ENCODE measurements at regions not wholly inside any gene's neighbourhood (a gene's known extent, or its start where the extent isn't known, plus 50 kb on each side); places are given as distances from the start of the nearest gene placed in this dataset.

DNA sequence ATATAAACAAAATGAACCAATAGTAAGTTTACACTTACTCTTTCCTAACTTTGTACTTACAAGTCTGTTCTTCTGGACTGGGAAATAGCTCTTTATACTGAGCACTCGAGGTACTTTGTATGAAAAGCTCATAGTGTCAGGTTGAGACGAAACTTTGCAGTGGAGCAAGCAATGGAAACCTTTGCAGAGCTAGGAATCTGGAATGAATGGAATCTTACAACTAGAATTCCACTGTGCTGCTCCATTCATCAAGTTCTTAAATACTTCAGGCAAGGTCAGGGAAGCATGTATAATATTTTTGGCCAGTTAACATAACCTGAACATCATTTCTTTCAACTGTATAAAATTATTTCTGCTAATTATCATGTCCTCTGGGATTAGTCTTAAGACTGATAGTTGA, 1327.5 kb upstream of the FLRT2 start:
- TF ChIP-seq, protein P1, sequence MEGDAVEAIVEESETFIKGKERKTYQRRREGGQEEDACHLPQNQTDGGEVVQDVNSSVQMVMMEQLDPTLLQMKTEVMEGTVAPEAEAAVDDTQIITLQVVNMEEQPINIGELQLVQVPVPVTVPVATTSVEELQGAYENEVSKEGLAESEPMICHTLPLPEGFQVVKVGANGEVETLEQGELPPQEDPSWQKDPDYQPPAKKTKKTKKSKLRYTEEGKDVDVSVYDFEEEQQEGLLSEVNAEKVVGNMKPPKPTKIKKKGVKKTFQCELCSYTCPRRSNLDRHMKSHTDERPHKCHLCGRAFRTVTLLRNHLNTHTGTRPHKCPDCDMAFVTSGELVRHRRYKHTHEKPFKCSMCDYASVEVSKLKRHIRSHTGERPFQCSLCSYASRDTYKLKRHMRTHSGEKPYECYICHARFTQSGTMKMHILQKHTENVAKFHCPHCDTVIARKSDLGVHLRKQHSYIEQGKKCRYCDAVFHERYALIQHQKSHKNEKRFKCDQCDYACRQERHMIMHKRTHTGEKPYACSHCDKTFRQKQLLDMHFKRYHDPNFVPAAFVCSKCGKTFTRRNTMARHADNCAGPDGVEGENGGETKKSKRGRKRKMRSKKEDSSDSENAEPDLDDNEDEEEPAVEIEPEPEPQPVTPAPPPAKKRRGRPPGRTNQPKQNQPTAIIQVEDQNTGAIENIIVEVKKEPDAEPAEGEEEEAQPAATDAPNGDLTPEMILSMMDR (conservative IDR thresholded peaks at IDR 0.05; ENCODE audit: low read length): no peak
- no peak for TF ChIP-seq EZH2phosphoT487 (IDR thresholded peaks at IDR 0.05; ENCODE audit: borderline replicate concordance, low read depth, low read length)

Data from OCI-LY7 (cell line).